ENCODE measurements at regions not wholly inside any gene's neighbourhood (a gene's known extent, or its start where the extent isn't known, plus 50 kb on each side); places are given as distances from the start of the nearest gene placed in this dataset.

- no peaks in the 10 kb centered on the region for H3K36me3 Mint-ChIP-seq
- no peak for DNase-seq (ENCODE audit: low spot score in 2 of 2, unreplicated experiment in 2 of 2)
- no peak overlapping the region for H3K27ac Mint-ChIP-seq
- no peaks in the 10 kb centered on the region for H3K9me3 Mint-ChIP-seq
- TF ChIP-seq CTCF (IDR thresholded peaks at IDR 0.05; ENCODE audit: unreplicated experiment): no peak
- peaks cover 2% of the 10 kb centered on the region for H3K27me3 Mint-ChIP-seq (ENCODE audit: low read depth)
- H3K4me1 Mint-ChIP-seq: peaks cover 22% of the 10 kb centered on the region
- H3K4me3 Mint-ChIP-seq: no peak overlapping the region
Measured at GRCh38 chr5:133898440-133898839, 70.0 kb downstream of the C5orf15 start.

GRCh38 chr5:133897431-133897830 is 71.0 kb downstream of the C5orf15 start:
- Mint-ChIP-seq H3K4me1 (peaks cover 18% of the 10 kb centered on the region), H3K9me3 (no peaks in the 10 kb centered on the region), H3K27ac (no peak overlapping the region), H3K4me3 (no peak overlapping the region), H3K27me3 (ENCODE audit: low read depth) (peaks cover 2% of the 10 kb centered on the region), H3K36me3 (no peaks in the 10 kb centered on the region)
- no peak for DNase-seq (ENCODE audit: low spot score in 2 of 2, unreplicated experiment in 2 of 2)
- no peak for TF ChIP-seq CTCF (IDR thresholded peaks at IDR 0.05; ENCODE audit: unreplicated experiment)

- Mint-ChIP-seq H3K4me3 (no peak overlapping the region), H3K36me3 (no peaks in the 10 kb centered on the region), H3K27me3 (ENCODE audit: low read depth) (peaks cover 2% of the 10 kb centered on the region), H3K4me1 (peaks cover 15% of the 10 kb centered on the region), H3K9me3 (no peaks in the 10 kb centered on the region), H3K27ac (no peak overlapping the region)
- DNase-seq (ENCODE audit: low spot score in 2 of 2, unreplicated experiment in 2 of 2): no peak
- no peak for TF ChIP-seq CTCF (IDR thresholded peaks at IDR 0.05; ENCODE audit: unreplicated experiment)
Measured at GRCh38 chr5:133896873-133897272, 71.6 kb downstream of the C5orf15 start.

GRCh38 chr5:133895979-133896845 is 72.2 kb downstream of the C5orf15 start:
- Mint-ChIP-seq H3K27me3 (ENCODE audit: low read depth) (peaks cover 2% of the 10 kb centered on the region), H3K36me3 (no peaks in the 10 kb centered on the region), H3K4me3 (no peak overlapping the region), H3K27ac (no peak overlapping the region), H3K4me1 (peaks cover 10% of the 10 kb centered on the region), H3K9me3 (no peaks in the 10 kb centered on the region)
- DNase-seq (ENCODE audit: low spot score in 2 of 2, unreplicated experiment in 2 of 2): no peak
- no peak for TF ChIP-seq CTCF (IDR thresholded peaks at IDR 0.05; ENCODE audit: unreplicated experiment)

- Mint-ChIP-seq H3K27ac (no peak overlapping the region), H3K36me3 (no peaks in the 10 kb centered on the region), H3K27me3 (ENCODE audit: low read depth) (no peaks in the 10 kb centered on the region), H3K9me3 (no peaks in the 10 kb centered on the region), H3K4me3 (no peak overlapping the region), H3K4me1 (peaks cover 5% of the 10 kb centered on the region)
- no peak for TF ChIP-seq CTCF (IDR thresholded peaks at IDR 0.05; ENCODE audit: unreplicated experiment)
- no peak for DNase-seq (ENCODE audit: low spot score in 2 of 2, unreplicated experiment in 2 of 2)
Measured at GRCh38 chr5:133894143-133894542, 74.3 kb downstream of the C5orf15 start.

Data from mesothelial cell of epicardium (in vitro differentiated cells).